ENCODE measurements at regions not wholly inside any gene's neighbourhood (a gene's known extent, or its start where the extent isn't known, plus 50 kb on each side); places are given as distances from the start of the nearest gene placed in this dataset.

GRCh38 chr22:26885441-26886261 is 228.3 kb downstream of the MIAT start:
- TF ChIP-seq ZNF8 (CRISPR knock-in tag; IDR thresholded peaks at IDR 0.05): no peak
- no peak for TF ChIP-seq BACH2 (CRISPR knock-in tag; IDR thresholded peaks at IDR 0.05; ENCODE audit: borderline replicate concordance)
- TF ChIP-seq RARB (CRISPR knock-in tag; IDR thresholded peaks at IDR 0.05): no peak
- no peak for TF ChIP-seq TSHZ2 (CRISPR knock-in tag; IDR thresholded peaks at IDR 0.05)
- TF ChIP-seq OSR1 (CRISPR knock-in tag; IDR thresholded peaks at IDR 0.05): no peak
- no peak for TF ChIP-seq ARNTL (CRISPR knock-in tag; IDR thresholded peaks at IDR 0.05; ENCODE audit: borderline replicate concordance, low read depth)
- no peak for TF ChIP-seq ZFP3 (CRISPR knock-in tag; IDR thresholded peaks at IDR 0.05)
- TF ChIP-seq PATZ1 (CRISPR knock-in tag; IDR thresholded peaks at IDR 0.05; ENCODE audit: borderline replicate concordance): no peak
- TF ChIP-seq ZFP30 (CRISPR knock-in tag; IDR thresholded peaks at IDR 0.05): no peak
- TF ChIP-seq CREB5 (CRISPR knock-in tag; IDR thresholded peaks at IDR 0.05; ENCODE audit: low read depth): no peak
- no peak for TF ChIP-seq TCF4 (CRISPR knock-in tag; IDR thresholded peaks at IDR 0.05; ENCODE audit: borderline replicate concordance)
- TF ChIP-seq CSDC2 (CRISPR knock-in tag; IDR thresholded peaks at IDR 0.05): no peak
